MM.1S (cell line): ENCODE measurements at regions not wholly inside any gene's neighbourhood (a gene's known extent, or its start where the extent isn't known, plus 50 kb on each side); places are given as distances from the start of the nearest gene placed in this dataset.
"Not testable (repeated sequence)": the region's sequence is repeated elsewhere in the genome, so short reads cannot be mapped to it uniquely, and the experiment has no call there.

Experiments used
- DNase-seq: peaks from one replicate; pipeline ENCODE4 v3.0.0-alpha.2; 2015
- H2AFZ ChIP-seq: fragments of 300-600 bp; sonication (generic); 2 replicates; pipeline ENCODE4 v1.6.0; 2016; ENCODE audit warnings: antibody characterized with exemption, low read length
- H3F3A ChIP-seq: fragments of 300-600 bp; sonication (generic); 2 replicates; pipeline ENCODE4 v1.6.1; 2016; ENCODE audit warnings: mild to moderate bottlenecking, antibody characterized with exemption, low read length, moderate library complexity, mixed read lengths; ENCODE audit not compliant: insufficient read depth
- H3K27ac ChIP-seq: fragments of 300-600 bp; sonication (generic); 2 replicates; pipeline ENCODE4 v1.5.1; 2016; ENCODE audit warnings: mild to moderate bottlenecking, low read length
- H3K27me3 ChIP-seq: fragments of 300-600 bp; sonication (generic); replicated peaks from 2 replicates; pipeline ENCODE4 v1.6.0; 2016; ENCODE audit warnings: low read length; ENCODE audit not compliant: insufficient read depth
- H3K36me3 ChIP-seq: fragments of 300-600 bp; sonication (generic); replicated peaks from 2 replicates; pipeline ENCODE4 v1.6.1; 2016; ENCODE audit warnings: mild to moderate bottlenecking, low read length, mixed read lengths; ENCODE audit not compliant: insufficient read depth
- H3K4me1 ChIP-seq: fragments of 300-600 bp; sonication (generic); 2 replicates; pipeline ENCODE4 v1.6.1; 2016; ENCODE audit warnings: low read length, mixed read lengths
- H3K4me2 ChIP-seq: fragments of 300-600 bp; sonication (generic); 2 replicates; pipeline ENCODE4 v1.6.0; 2016; ENCODE audit warnings: low read depth, low read length
- H3K4me3 ChIP-seq: fragments of 300-600 bp; sonication (generic); 2 replicates; pipeline ENCODE4 v1.5.1; 2016; ENCODE audit warnings: low read length, mixed read lengths
- H3K79me2 ChIP-seq: fragments of 300-600 bp; sonication (generic); 2 replicates; pipeline ENCODE4 v1.6.1; 2016; ENCODE audit warnings: mixed run types, low read length, mixed read lengths
- H3K9ac ChIP-seq: fragments of 300-600 bp; sonication (generic); 2 replicates; pipeline ENCODE4 v1.6.1; 2016; ENCODE audit warnings: low read length, mixed read lengths
- H3K9me2 ChIP-seq: fragments of 300-600 bp; sonication (generic); replicated peaks from 2 replicates; pipeline ENCODE4 v1.6.1; 2016; ENCODE audit warnings: mild to moderate bottlenecking, low read length, mixed read lengths; ENCODE audit not compliant: insufficient read depth
- H3K9me3 ChIP-seq: fragments of 300-600 bp; sonication (generic); replicated peaks from 2 replicates; pipeline ENCODE4 v1.6.1; 2016; ENCODE audit warnings: mild to moderate bottlenecking, low read length, mixed read lengths; ENCODE audit not compliant: insufficient read depth
- H4K20me1 ChIP-seq: fragments of 300-600 bp; sonication (generic); 2 replicates; pipeline ENCODE4 v1.6.1; 2016; ENCODE audit warnings: mild to moderate bottlenecking, low read length, moderate library complexity, mixed read lengths; ENCODE audit not compliant: insufficient read depth
- CTCF ChIP-seq: fragments of 300-600 bp; sonication (generic); IDR thresholded peaks from 2 replicates; pipeline ENCODE4 v1.5.1; 2016; ENCODE audit warnings: antibody characterized with exemption, low read length, mixed read lengths
- EZH2 ChIP-seq: fragments of 300-600 bp; sonication (generic); optimal IDR thresholded peaks from 2 replicates; pipeline ENCODE3; 2017; ENCODE audit warnings: low read depth, mild to moderate bottlenecking, antibody characterized with exemption, low read length, mixed read lengths
- EZH2phosphoT487 ChIP-seq: fragments of 300-600 bp; sonication (generic); IDR thresholded peaks from 2 replicates; pipeline ENCODE4 v1.6.1; 2018; ENCODE audit warnings: antibody characterized with exemption, low read length

- Histone ChIP-seq H3K27ac (no peak overlapping the region), H3K4me3 (no peak overlapping the region), H3K9ac (no peak overlapping the region), H3K79me2 (no peaks in the 10 kb centered on the region), H2AFZ (no peak overlapping the region), H3K9me2 (no peaks in the 10 kb centered on the region), H3K36me3 (no peaks in the 10 kb centered on the region), H4K20me1 (no peaks in the 10 kb centered on the region), H3K27me3 (no peaks in the 10 kb centered on the region), H3K4me1 (no peaks in the 10 kb centered on the region), H3K9me3 (no peaks in the 10 kb centered on the region), H3K4me2 (no peak overlapping the region), H3F3A (no peaks in the 10 kb centered on the region)
- DNase-seq: no peak
- TF ChIP-seq CTCF: no peak
- no peak for TF ChIP-seq EZH2
- TF ChIP-seq EZH2phosphoT487: no peak
These were observed 415.2 kb upstream of the FRG2C start for GRCh38 chr3:75248974-75249373.

GRCh38 chr3:75254685-75255084 lies 409.4 kb upstream of the FRG2C start:
- Histone ChIP-seq H3K9me2 (no peaks in the 10 kb centered on the region), H3K4me1 (no peaks in the 10 kb centered on the region), H4K20me1 (no peaks in the 10 kb centered on the region), H3K27ac (no peak overlapping the region), H3K79me2 (no peaks in the 10 kb centered on the region), H2AFZ (no peak overlapping the region), H3K36me3 (no peaks in the 10 kb centered on the region), H3K27me3 (no peaks in the 10 kb centered on the region), H3K4me2 (no peak overlapping the region), H3F3A (no peaks in the 10 kb centered on the region), H3K9ac (no peak overlapping the region), H3K9me3 (no peaks in the 10 kb centered on the region), H3K4me3 (no peak overlapping the region)
- no peak for DNase-seq
- TF ChIP-seq EZH2phosphoT487: no peak
- no peak for TF ChIP-seq CTCF

- H4K20me1 ChIP-seq, H3K9me2 ChIP-seq, H3K9me3 ChIP-seq, H3K4me3 ChIP-seq, H3K79me2 ChIP-seq, H3K27me3 ChIP-seq, H3F3A ChIP-seq, H3K4me2 ChIP-seq, H3K36me3 ChIP-seq, H3K27ac ChIP-seq, H2AFZ ChIP-seq, H3K4me1 ChIP-seq, H3K9ac ChIP-seq: not testable (repeated sequence)
- peak; percentile 28 for DNase-seq
- peak; percentile 42 for TF ChIP-seq CTCF
These were observed 405.1 kb upstream of the FRG2C start for GRCh38 chr3:75258825-75259683.

- not testable (repeated sequence) for H4K20me1 ChIP-seq, H3F3A ChIP-seq, H3K36me3 ChIP-seq, H3K27ac ChIP-seq, H3K4me2 ChIP-seq, H3K79me2 ChIP-seq, H2AFZ ChIP-seq, H3K9me2 ChIP-seq, DNase-seq, H3K9ac ChIP-seq, H3K4me1 ChIP-seq, H3K9me3 ChIP-seq, H3K27me3 ChIP-seq, H3K4me3 ChIP-seq
These were observed 403.2 kb upstream of the FRG2C start for GRCh38 chr3:75260975-75261374.
